H9 (cell line): ENCODE measurements at regions not wholly inside any gene's neighbourhood (a gene's known extent, or its start where the extent isn't known, plus 50 kb on each side); places are given as distances from the start of the nearest gene placed in this dataset.

Experiments used
- DNase-seq: peaks from one replicate; pipeline ENCODE4 v3.0.0-alpha.2; 2017
- H2AFZ ChIP-seq: one replicate; pipeline ENCODE4 v1.6.1; 2013; ENCODE audit warnings: mild to moderate bottlenecking, low read length, control low read depth, moderate library complexity
- H2AK5ac ChIP-seq: 2 replicates; pipeline ENCODE4 v1.6.1; 2013; ENCODE audit warnings: low read length, control low read depth, mixed read lengths; ENCODE audit not compliant: insufficient read length
- H2BK120ac ChIP-seq: one replicate; pipeline ENCODE4 v1.6.1; 2013; ENCODE audit warnings: low read depth, mild to moderate bottlenecking, low read length, control low read depth, inconsistent platforms; ENCODE audit not compliant: poor library complexity, severe bottlenecking
- H2BK12ac ChIP-seq: 2 replicates; pipeline ENCODE4 v1.6.1; 2013; ENCODE audit warnings: low read length, control low read depth, mixed read lengths, low read depth; ENCODE audit not compliant: insufficient read length
- H2BK15ac ChIP-seq: 2 replicates; pipeline ENCODE4 v1.6.1; 2013; ENCODE audit warnings: low read depth, low read length, control low read depth
- H2BK20ac ChIP-seq: one replicate; pipeline ENCODE4 v1.6.1; 2013; ENCODE audit warnings: low read depth, mild to moderate bottlenecking, low read length, control low read depth, inconsistent platforms; ENCODE audit not compliant: poor library complexity, severe bottlenecking
- H2BK5ac ChIP-seq: 2 replicates; pipeline ENCODE4 v1.6.1; 2013; ENCODE audit warnings: low read length, control low read depth, mixed read lengths; ENCODE audit not compliant: insufficient read length
- H3K14ac ChIP-seq: 2 replicates; pipeline ENCODE4 v1.6.1; 2013; ENCODE audit warnings: low read length, control low read depth; ENCODE audit not compliant: insufficient read depth
- H3K18ac ChIP-seq: 2 replicates; pipeline ENCODE4 v1.6.1; 2013; ENCODE audit warnings: low read depth, mild to moderate bottlenecking, mixed read lengths, low read length, control low read depth; ENCODE audit not compliant: insufficient read length
- H3K23ac ChIP-seq: 2 replicates; pipeline ENCODE4 v1.6.1; 2013; ENCODE audit warnings: low read length, control low read depth, mixed read lengths, low read depth; ENCODE audit not compliant: insufficient read length
- H3K23me2 ChIP-seq: 2 replicates; pipeline ENCODE4 v1.6.1; 2013; ENCODE audit warnings: low read depth, mild to moderate bottlenecking, mixed read lengths, low read length, control low read depth; ENCODE audit not compliant: insufficient read length, poor library complexity, severe bottlenecking
- H3K27ac ChIP-seq: 2 replicates; pipeline ENCODE4 v1.5.1; 2013; ENCODE audit warnings: low read length, control low read depth, mixed read lengths, low read depth; ENCODE audit not compliant: insufficient read length
- H3K27me3 ChIP-seq: 2 replicates; pipeline ENCODE4 v1.6.1; 2013; ENCODE audit warnings: low read length, control low read depth, inconsistent platforms; ENCODE audit not compliant: insufficient read depth
- H3K4ac ChIP-seq: 2 replicates; pipeline ENCODE4 v1.6.1; 2013; ENCODE audit warnings: low read depth, mild to moderate bottlenecking, control low read depth, inconsistent platforms, low read length, moderate library complexity
- H3K4me1 ChIP-seq: 2 replicates; pipeline ENCODE4 v1.6.1; 2013; ENCODE audit warnings: low read length, control low read depth, inconsistent platforms; ENCODE audit not compliant: insufficient read depth
- H3K4me2 ChIP-seq: 2 replicates; pipeline ENCODE4 v1.6.1; 2013; ENCODE audit warnings: low read length, control low read depth, mixed read lengths; ENCODE audit not compliant: insufficient read length, insufficient read depth
- H3K56ac ChIP-seq: 2 replicates; pipeline ENCODE4 v1.6.1; 2013; ENCODE audit warnings: low read depth, mild to moderate bottlenecking, mixed read lengths, low read length, control low read depth; ENCODE audit not compliant: insufficient read length
- H3K79me1 ChIP-seq: 2 replicates; pipeline ENCODE4 v1.6.1; 2013; ENCODE audit warnings: low read depth, mild to moderate bottlenecking, moderate library complexity, low read length, control low read depth, inconsistent platforms; ENCODE audit not compliant: insufficient read depth, poor library complexity, severe bottlenecking
- H3K79me2 ChIP-seq: 2 replicates; pipeline ENCODE4 v1.6.1; 2013; ENCODE audit warnings: low read length, control low read depth, inconsistent platforms; ENCODE audit not compliant: insufficient read depth
- H3K9ac ChIP-seq: 2 replicates; pipeline ENCODE4 v1.6.1; 2013; ENCODE audit warnings: low read length, control low read depth, mixed read lengths; ENCODE audit not compliant: insufficient read length; ENCODE audit errors: extremely low read depth
- H3K9me3 ChIP-seq: one replicate; pipeline ENCODE4 v1.6.1; 2013; ENCODE audit warnings: low read depth, low read length, inconsistent platforms; ENCODE audit not compliant: control insufficient read depth
- H3T11ph ChIP-seq: one replicate; pipeline ENCODE4 v1.6.1; 2013; ENCODE audit warnings: mild to moderate bottlenecking, low read length, control low read depth, inconsistent platforms
- H4K20me1 ChIP-seq: one replicate; pipeline ENCODE4 v1.6.1; 2013; ENCODE audit not compliant: control insufficient read depth, insufficient read length, insufficient read depth
- H4K5ac ChIP-seq: 2 replicates; pipeline ENCODE4 v1.6.1; 2013; ENCODE audit warnings: low read depth, mild to moderate bottlenecking, mixed read lengths, low read length, control low read depth; ENCODE audit not compliant: insufficient read length
- H4K8ac ChIP-seq: replicated peaks from 2 replicates; pipeline ENCODE4 v1.6.1; 2013; ENCODE audit warnings: low read length, control low read depth, mixed read lengths, low read depth; ENCODE audit not compliant: insufficient read length
- H4K91ac ChIP-seq: 2 replicates; pipeline ENCODE4 v1.6.1; 2013; ENCODE audit warnings: low read depth, mild to moderate bottlenecking, moderate library complexity, mixed read lengths, low read length, control low read depth; ENCODE audit not compliant: insufficient read length
- H3K27ac Mint-ChIP-seq, 3 experiments: 2 replicates in 2 of 3; 3 replicates in 1 of 3; pipeline ENCODE4 v1.8.0; 2020 to 2021; ENCODE audit warnings: mixed read lengths in 3 of 3, mild to moderate bottlenecking in 1 of 3, moderate library complexity in 1 of 3
- H3K27me3 Mint-ChIP-seq: 2 replicates; pipeline ENCODE4 v1.8.0; 2021; ENCODE audit warnings: low read depth, mild to moderate bottlenecking, moderate library complexity, mixed read lengths
- H3K36me3 Mint-ChIP-seq, 3 experiments: 2 replicates in 2 of 3; 3 replicates in 1 of 3; pipeline ENCODE4 v1.8.0; 2020 to 2021; ENCODE audit warnings: low read depth in 3 of 3, mixed read lengths in 3 of 3; ENCODE audit not compliant: insufficient read depth in 1 of 3
- H3K4me1 Mint-ChIP-seq, 2 experiments: 2 replicates each; pipeline ENCODE4 v1.8.0; 2020; ENCODE audit warnings: mixed read lengths in 2 of 2
- H3K4me3 Mint-ChIP-seq, 2 experiments: 2 replicates in 1 of 2; 3 replicates in 1 of 2; pipeline ENCODE4 v1.8.0; 2020 to 2021; ENCODE audit warnings: mild to moderate bottlenecking in 2 of 2, mixed read lengths in 2 of 2, moderate library complexity in 1 of 2
- H3K9me3 Mint-ChIP-seq, 2 experiments: 2 replicates in 1 of 2; 3 replicates in 1 of 2; pipeline ENCODE4 v1.8.0; 2020; ENCODE audit warnings: mild to moderate bottlenecking in 2 of 2, mixed read lengths in 2 of 2, moderate library complexity in 1 of 2
- CTCF ChIP-seq: fragments of 200-600 bp; sonication (generic); conservative IDR thresholded peaks from 3 replicates; pipeline ENCODE4 v1.8.0; 2021; ENCODE audit warnings: antibody characterized with exemption, mild to moderate bottlenecking
- whole genome bisulfite sequencing: extraction: QIAGEN DNeasy Blood & Tissue Kit; methylation state at CpG from one replicate; pipeline ENCODE4 v1.1.7; 2013; ENCODE audit warnings: missing lambda C conversion rate, low lambda C conversion rate, mixed read lengths; ENCODE audit not compliant: insufficient read length; ENCODE audit errors: extremely low coverage; 5-methylcytosine and 5-hydroxymethylcytosine counted together

GRCh38 chr15:49751751-49752150 lies 130.9 kb downstream of the DTWD1 start:
- no peak for DNase-seq
- Histone ChIP-seq H3K18ac (no peak overlapping the region), H3T11ph (no peak overlapping the region), H3K27ac (no peak overlapping the region), H3K4me2 (no peak overlapping the region), H2AK5ac (no peak overlapping the region), H2BK20ac (no peak overlapping the region), H3K27me3 (no peaks in the 10 kb centered on the region), H3K79me2 (no peaks in the 10 kb centered on the region), H3K23me2 (no peaks in the 10 kb centered on the region), H3K79me1 (no peaks in the 10 kb centered on the region), H4K20me1 (no peaks in the 10 kb centered on the region), H2AFZ (no peak overlapping the region), H2BK12ac (no peak overlapping the region), H3K14ac (no peak overlapping the region), H2BK120ac (no peak overlapping the region), H3K4me1 (no peaks in the 10 kb centered on the region), H3K23ac (no peak overlapping the region), H4K8ac (no peak overlapping the region), H3K56ac (no peak overlapping the region), H2BK15ac (no peak overlapping the region), H2BK5ac (no peak overlapping the region), H3K9me3 (no peaks in the 10 kb centered on the region), H4K5ac (no peak overlapping the region), H3K9ac (no peak overlapping the region), H4K91ac (no peak overlapping the region), H3K4ac (no peak overlapping the region)
- H3K36me3 Mint-ChIP-seq, result no peaks in the 10 kb centered on the region
- WGBS, result no CpG with 5 or more reads among the region's 3 CpGs
- H3K27me3 Mint-ChIP-seq, result no peaks in the 10 kb centered on the region
- peaks cover 0 to 5% of the 10 kb centered on the region in 2 experiments; a peak in 1 of 4 replicates for H3K4me1 Mint-ChIP-seq
- no peak for TF ChIP-seq CTCF
- H3K4me3 Mint-ChIP-seq, result no peak overlapping the region
- no peaks in the 10 kb centered on the region for H3K9me3 Mint-ChIP-seq
- no peak overlapping the region for H3K27ac Mint-ChIP-seq
